Mucosa of stomach (tissue), 1 donor: ENCODE measurements at regions not wholly inside any gene's neighbourhood (a gene's known extent, or its start where the extent isn't known, plus 50 kb on each side); places are given as distances from the start of the nearest gene placed in this dataset.

ENCODE experiments used
- H3K27me3 ChIP-seq: one replicate; pipeline ENCODE4 v1.7.0; 2013; ENCODE audit warnings: mild to moderate bottlenecking, low read length; ENCODE audit not compliant: control insufficient read depth, insufficient read depth
- H3K36me3 ChIP-seq: one replicate; pipeline ENCODE4 v1.7.0; 2013; ENCODE audit warnings: low read length; ENCODE audit not compliant: control insufficient read depth, insufficient read depth
- H3K4me1 ChIP-seq: one replicate; pipeline ENCODE4 v1.7.0; 2013; ENCODE audit warnings: mild to moderate bottlenecking, low read length; ENCODE audit not compliant: control insufficient read depth, insufficient read depth
- H3K4me3 ChIP-seq: one replicate; pipeline ENCODE4 v1.7.0; 2013; ENCODE audit warnings: low read length
- H3K9ac ChIP-seq: one replicate; pipeline ENCODE4 v1.7.0; 2013; ENCODE audit warnings: mild to moderate bottlenecking, low read length, moderate library complexity
- H3K9me3 ChIP-seq: one replicate; pipeline ENCODE4 v1.7.0; 2013; ENCODE audit warnings: mild to moderate bottlenecking, low read length, moderate library complexity; ENCODE audit not compliant: control insufficient read depth
- donor health status: Pancreatic carcinoma.

GRCh38 chr6:112841553-112842329, 494.6 kb downstream of the RFPL4B start:
- H3K4me3 ChIP-seq: no peak overlapping the region
- H3K9me3 ChIP-seq: no peaks in the 10 kb centered on the region
- no peak overlapping the region for H3K9ac ChIP-seq
- H3K36me3 ChIP-seq: no peaks in the 10 kb centered on the region
- no peaks in the 10 kb centered on the region for H3K4me1 ChIP-seq
- H3K27me3 ChIP-seq: no peaks in the 10 kb centered on the region

GRCh38 chr6:112842330-112842685, 495.2 kb downstream of the RFPL4B start:
- H3K9me3 ChIP-seq: no peaks in the 10 kb centered on the region
- no peak overlapping the region for H3K4me3 ChIP-seq
- H3K27me3 ChIP-seq: no peaks in the 10 kb centered on the region
- no peak overlapping the region for H3K9ac ChIP-seq
- H3K36me3 ChIP-seq: no peaks in the 10 kb centered on the region
- no peaks in the 10 kb centered on the region for H3K4me1 ChIP-seq

- Histone ChIP-seq H3K9ac (no peak overlapping the region), H3K4me3 (no peak overlapping the region), H3K27me3 (no peaks in the 10 kb centered on the region), H3K4me1 (no peaks in the 10 kb centered on the region), H3K9me3 (no peaks in the 10 kb centered on the region), H3K36me3 (no peaks in the 10 kb centered on the region)
These were observed 499.6 kb downstream of the RFPL4B start for GRCh38 chr6:112846681-112847080.

- no peaks in the 10 kb centered on the region for H3K9me3 ChIP-seq
- H3K9ac ChIP-seq: no peak overlapping the region
- no peaks in the 10 kb centered on the region for H3K27me3 ChIP-seq
- no peaks in the 10 kb centered on the region for H3K36me3 ChIP-seq
- no peak overlapping the region for H3K4me3 ChIP-seq
- H3K4me1 ChIP-seq: no peaks in the 10 kb centered on the region
These were observed 504.0 kb downstream of the RFPL4B start for GRCh38 chr6:112851146-112851545.

- no peaks in the 10 kb centered on the region for H3K9me3 ChIP-seq
- no peaks in the 10 kb centered on the region for H3K4me1 ChIP-seq
- no peak overlapping the region for H3K9ac ChIP-seq
- H3K4me3 ChIP-seq: no peak overlapping the region
- H3K36me3 ChIP-seq: no peaks in the 10 kb centered on the region
- H3K27me3 ChIP-seq: no peaks in the 10 kb centered on the region
These were observed 506.0 kb downstream of the RFPL4B start for GRCh38 chr6:112853162-112853561.

GRCh38 chr6:112863753-112864152, 516.6 kb downstream of the RFPL4B start:
- H3K27me3 ChIP-seq: no peaks in the 10 kb centered on the region
- no peaks in the 10 kb centered on the region for H3K36me3 ChIP-seq
- H3K4me1 ChIP-seq: no peaks in the 10 kb centered on the region
- no peak overlapping the region for H3K9ac ChIP-seq
- H3K4me3 ChIP-seq: no peak overlapping the region
- no peaks in the 10 kb centered on the region for H3K9me3 ChIP-seq

- H3K36me3 ChIP-seq: no peaks in the 10 kb centered on the region
- no peak overlapping the region for H3K9ac ChIP-seq
- H3K27me3 ChIP-seq: no peaks in the 10 kb centered on the region
- no peak overlapping the region for H3K4me3 ChIP-seq
- H3K9me3 ChIP-seq: no peaks in the 10 kb centered on the region
- H3K4me1 ChIP-seq: no peaks in the 10 kb centered on the region
These were observed 518.0 kb downstream of the RFPL4B start for GRCh38 chr6:112865131-112865530.

- Histone ChIP-seq H3K27me3 (no peaks in the 10 kb centered on the region), H3K9me3 (no peaks in the 10 kb centered on the region), H3K4me3 (no peak overlapping the region), H3K9ac (no peak overlapping the region), H3K4me1 (no peaks in the 10 kb centered on the region), H3K36me3 (no peaks in the 10 kb centered on the region)
These were observed 527.8 kb downstream of the RFPL4B start for GRCh38 chr6:112874881-112875280.

- H3K4me1 ChIP-seq: no peaks in the 10 kb centered on the region
- no peaks in the 10 kb centered on the region for H3K27me3 ChIP-seq
- H3K36me3 ChIP-seq: no peaks in the 10 kb centered on the region
- H3K4me3 ChIP-seq: no peak overlapping the region
- no peaks in the 10 kb centered on the region for H3K9me3 ChIP-seq
- H3K9ac ChIP-seq: no peak overlapping the region
These were observed 530.3 kb downstream of the RFPL4B start for GRCh38 chr6:112877134-112878100.

- Histone ChIP-seq H3K4me1 (no peaks in the 10 kb centered on the region), H3K9ac (no peak overlapping the region), H3K36me3 (no peaks in the 10 kb centered on the region), H3K27me3 (no peaks in the 10 kb centered on the region), H3K4me3 (no peak overlapping the region), H3K9me3 (no peaks in the 10 kb centered on the region)
These were observed 532.8 kb downstream of the RFPL4B start for GRCh38 chr6:112879920-112880413.

GRCh38 chr6:112881027-112881426, 533.9 kb downstream of the RFPL4B start:
- no peak overlapping the region for H3K9ac ChIP-seq
- no peaks in the 10 kb centered on the region for H3K9me3 ChIP-seq
- H3K36me3 ChIP-seq: no peaks in the 10 kb centered on the region
- no peaks in the 10 kb centered on the region for H3K27me3 ChIP-seq
- no peaks in the 10 kb centered on the region for H3K4me1 ChIP-seq
- no peak overlapping the region for H3K4me3 ChIP-seq
